ENCODE measurements at regions not wholly inside any gene's neighbourhood (a gene's known extent, or its start where the extent isn't known, plus 50 kb on each side); places are given as distances from the start of the nearest gene placed in this dataset.
"Not testable (repeated sequence)": the region's sequence is repeated elsewhere in the genome, so short reads cannot be mapped to it uniquely, and the experiment has no call there.

DNA sequence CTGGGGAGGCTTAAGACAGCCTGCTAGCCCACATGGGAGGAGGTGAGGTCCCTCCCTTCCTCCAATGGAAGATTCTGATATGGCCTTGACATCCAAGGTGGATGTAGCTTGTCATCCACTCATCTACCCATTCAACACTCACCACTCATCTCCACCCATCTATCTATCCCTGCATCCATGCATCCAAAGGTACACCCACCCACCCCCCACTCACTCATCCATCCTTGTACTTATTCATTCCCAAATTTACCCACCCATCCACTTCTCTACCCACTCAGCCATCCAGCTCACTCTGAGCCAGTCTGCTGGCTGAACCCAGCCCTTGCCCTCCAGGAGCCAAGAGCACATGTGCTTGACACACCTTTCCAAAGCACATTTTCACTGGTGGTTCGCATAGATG, 189.7 kb downstream of the TLE3 start:
- DNase-seq, result no peak

DNA sequence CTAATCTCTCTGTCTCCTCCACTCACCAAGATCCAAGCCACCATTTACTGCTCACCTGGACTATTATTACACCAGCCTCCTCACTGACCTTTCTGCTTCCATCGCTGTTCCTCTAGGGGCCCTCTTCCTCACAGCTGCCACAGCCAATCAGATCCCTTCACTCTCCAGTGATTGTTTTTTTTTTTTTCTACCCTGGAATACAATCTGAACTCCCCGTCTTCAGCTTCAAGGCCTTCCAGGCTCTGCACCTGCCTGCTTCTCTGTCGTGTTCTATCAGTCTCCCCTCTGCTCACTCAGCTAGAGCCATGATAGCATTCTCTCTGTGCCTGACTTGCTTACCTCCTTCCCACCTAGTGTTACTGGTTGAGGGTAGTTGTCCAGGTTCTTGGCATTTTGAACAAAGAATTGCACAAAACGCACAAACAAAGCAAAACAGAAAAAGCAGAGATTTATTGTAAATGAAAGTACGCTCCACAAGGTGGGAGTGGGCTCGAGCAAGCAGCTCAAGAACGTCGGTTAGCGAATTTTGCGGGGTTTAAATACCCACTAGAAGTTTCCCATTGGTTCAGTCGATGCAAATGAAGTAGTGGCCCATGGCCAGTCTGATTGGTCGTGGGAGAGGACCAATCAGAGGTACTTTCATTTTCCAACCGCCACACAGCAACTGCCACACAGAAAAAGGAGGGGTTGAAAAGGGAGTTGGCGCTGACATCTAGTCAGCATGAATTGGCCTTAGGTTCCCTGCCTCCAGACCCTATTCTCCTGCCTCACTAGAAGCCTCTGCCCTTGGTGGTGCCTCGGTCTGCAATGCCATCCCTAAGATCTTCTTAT, 188.9 kb downstream of the TLE3 start:
- DNase-seq, result no peak

GRCh38 chr15:69909719-69910444, 187.8 kb downstream of the TLE3 start:
- DNase-seq, result no peak

- DNase-seq, result no peak
These were observed 187.2 kb downstream of the TLE3 start for GRCh38 chr15:69910514-69910913.

DNA sequence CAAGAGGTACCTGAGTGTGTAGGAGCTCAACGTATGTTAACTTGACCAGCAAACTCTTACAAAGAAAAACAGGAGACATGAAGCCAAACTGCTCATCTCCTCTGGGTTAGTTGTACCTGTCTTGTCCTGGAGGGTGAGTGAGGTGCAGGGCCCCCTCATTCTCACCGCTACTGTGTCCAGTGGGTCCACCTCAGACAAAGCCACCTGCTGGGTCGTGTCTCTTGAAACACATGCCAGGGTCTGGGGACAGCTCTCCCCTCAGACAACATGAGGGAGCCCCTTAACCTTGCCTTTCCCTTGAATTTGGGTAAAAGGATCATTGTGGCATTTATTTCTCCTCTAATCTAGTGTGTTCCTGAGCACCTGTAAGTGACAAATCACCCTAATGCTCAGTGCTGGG, 185.6 kb downstream of the TLE3 start:
- no peak for DNase-seq

DNA sequence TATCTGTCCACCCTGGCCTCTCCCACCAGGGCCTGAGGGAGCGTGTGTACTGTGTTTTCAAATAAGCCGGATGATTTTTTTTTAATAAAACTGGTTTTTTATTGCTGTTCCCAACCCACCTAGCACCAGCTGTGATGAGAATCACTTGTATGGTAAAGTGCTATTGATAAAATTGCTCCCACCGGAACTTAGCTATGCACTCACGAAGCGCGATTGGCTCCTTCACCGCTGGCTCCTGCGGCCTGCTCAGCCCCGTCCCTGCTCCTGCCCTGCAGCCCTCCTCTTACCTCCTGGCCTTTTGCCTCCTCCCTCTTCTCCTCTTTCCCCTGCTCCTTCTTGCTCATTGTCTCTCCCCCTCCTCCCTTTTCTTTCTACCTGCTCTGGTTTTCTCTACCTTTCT, 183.7 kb downstream of the TLE3 start:
- no peak for DNase-seq

GRCh38 chr15:69914960-69915359, 182.8 kb downstream of the TLE3 start:
- no peak for DNase-seq

DNA sequence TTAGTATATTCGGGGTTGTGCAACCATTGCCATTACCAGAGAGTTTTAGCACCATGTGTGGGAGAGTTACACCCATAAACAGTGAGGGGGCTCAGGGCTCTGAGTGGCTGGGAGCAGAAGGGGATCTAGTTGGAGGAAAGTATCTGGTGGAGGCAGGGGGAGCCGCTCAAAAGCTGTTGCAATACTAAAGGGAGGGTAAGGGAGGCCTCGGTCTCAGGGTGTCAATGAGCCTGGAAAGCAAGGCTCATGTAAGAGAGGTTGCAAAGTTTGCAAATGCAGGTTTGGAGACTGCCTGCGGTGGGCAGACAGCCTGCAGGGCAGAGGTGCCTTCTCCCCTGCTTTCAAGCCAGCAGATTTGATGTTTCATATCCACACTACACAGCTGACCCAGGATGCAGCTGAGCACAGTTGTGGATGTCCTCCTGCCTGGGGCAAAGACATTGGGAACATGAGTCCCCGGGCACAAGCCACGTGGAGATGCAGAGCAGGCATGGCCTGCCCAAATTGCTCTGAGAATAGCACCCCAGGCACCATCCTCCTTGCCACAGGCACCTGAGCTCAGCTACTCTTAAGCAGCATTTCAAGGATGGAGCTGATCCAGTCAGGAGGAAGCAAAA, 181.4 kb downstream of the TLE3 start:
- no peak for DNase-seq

- no peak for DNase-seq
These were observed 180.7 kb downstream of the TLE3 start for GRCh38 chr15:69917056-69917455.

DNA sequence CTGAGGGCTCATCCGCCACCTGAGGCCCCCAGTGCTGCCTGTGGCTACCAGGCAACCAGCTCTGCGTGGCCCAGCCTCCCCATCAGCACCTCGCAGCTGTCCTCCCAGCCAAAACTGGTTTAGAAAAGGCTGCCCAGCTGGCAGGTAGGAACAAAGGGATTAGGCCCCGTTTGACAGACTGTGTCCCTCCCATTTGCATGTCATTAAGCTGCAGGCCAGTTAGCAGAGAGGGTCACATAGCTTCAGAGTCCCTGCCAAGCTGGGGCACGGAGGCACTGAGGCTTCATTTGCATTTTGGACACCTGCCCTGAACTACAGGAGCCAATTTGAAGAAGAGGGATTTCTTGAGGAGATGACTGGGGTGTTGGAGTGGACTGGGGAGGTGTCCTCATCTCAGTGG, 177.9 kb downstream of the TLE3 start:
- DNase-seq, result no peak

- DNase-seq, result no peak
These were observed 177.5 kb downstream of the TLE3 start for GRCh38 chr15:69920221-69920620.

DNA sequence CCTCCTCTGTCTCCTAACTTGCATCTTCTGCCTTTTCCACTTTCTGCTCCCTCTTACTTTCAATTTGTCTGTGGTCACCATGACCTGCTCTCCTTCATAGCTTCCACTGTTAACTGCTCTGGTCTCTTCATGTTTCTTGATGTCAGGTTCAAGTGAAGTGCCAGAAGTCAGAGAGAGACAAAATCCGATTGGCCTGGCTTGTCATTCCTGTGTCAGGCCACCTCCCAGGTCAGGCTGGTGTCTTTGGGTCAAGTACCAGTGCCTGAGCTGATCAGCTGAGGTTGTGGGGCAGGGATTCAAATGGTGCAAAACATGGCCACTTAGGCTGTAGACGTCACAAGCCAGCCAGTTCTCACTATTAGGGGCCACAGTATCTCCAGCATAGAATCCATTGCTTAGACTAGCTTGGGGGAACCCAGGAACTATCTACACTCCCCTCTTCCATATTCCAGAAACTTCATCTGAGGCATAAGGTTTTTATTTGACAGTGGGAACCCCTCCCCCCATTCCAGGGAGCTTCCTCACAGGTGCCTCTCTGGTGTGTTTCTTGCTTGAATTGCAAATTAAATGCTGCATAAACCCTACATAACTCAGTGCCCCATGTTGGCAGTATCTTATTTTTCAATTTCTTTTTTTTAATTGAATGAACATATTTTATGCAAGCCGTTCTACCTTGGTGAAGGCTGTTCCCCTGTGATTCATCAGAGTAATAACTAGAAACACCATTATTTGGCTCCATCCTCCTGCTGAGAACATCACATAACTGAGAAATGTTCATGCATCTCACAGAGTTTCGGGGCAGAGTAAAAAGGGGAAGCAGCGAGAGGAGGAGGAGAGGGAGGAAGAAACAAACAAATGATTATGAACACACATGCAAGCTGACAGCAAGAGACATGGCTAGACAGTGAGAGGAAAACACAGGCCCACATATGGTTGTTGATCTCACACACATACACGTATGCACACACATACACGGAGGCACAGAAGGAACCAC, 175.8 kb downstream of the TLE3 start:
- no peak for DNase-seq

- no peak for DNase-seq
These were observed 173.2 kb downstream of the TLE3 start for GRCh38 chr15:69924531-69924930.

DNA sequence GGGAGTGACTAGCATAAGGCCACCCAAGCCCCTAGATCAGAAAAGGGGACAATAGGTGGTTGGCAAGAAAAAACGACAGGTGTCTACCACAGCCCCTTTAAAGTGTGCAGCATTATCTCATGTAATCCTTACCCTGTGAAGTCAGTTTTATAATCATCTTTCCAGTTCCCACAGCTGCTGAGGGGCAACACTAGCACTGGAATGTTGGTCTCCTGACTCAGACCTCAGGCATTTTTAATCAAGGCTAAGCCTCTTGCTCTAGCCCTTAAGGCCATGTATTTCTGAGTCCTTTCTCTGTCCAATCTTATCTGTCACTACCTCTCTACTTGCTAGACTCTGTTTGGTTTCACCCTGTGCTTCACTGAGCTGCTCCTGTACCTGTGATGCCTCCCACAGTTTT, 171.7 kb downstream of the TLE3 start:
- DNase-seq, result no peak

- DNase-seq, result no peak
These were observed 171.0 kb downstream of the TLE3 start for GRCh38 chr15:69926721-69927120.

DNA sequence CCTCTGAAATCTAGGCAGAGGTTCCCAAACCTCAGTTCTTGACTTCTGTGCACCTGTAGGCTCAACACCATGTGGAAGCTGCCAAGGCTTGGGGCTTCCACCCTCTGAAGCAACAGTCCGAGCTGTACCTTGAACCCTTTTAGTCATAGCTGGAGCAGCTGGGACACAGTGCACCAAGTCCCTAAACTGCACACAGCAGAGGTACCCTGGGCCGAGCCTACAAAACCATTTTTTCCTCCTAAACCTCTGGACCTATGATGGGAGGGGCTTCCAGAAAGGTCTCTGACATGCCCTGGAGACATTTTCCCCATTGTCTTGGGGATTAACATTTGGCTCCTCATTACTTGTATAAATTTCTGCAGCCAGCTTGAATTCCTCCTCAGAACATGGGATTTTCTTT, 168.8 kb downstream of the TLE3 start:
- DNase-seq, result not testable (repeated sequence)

DNA sequence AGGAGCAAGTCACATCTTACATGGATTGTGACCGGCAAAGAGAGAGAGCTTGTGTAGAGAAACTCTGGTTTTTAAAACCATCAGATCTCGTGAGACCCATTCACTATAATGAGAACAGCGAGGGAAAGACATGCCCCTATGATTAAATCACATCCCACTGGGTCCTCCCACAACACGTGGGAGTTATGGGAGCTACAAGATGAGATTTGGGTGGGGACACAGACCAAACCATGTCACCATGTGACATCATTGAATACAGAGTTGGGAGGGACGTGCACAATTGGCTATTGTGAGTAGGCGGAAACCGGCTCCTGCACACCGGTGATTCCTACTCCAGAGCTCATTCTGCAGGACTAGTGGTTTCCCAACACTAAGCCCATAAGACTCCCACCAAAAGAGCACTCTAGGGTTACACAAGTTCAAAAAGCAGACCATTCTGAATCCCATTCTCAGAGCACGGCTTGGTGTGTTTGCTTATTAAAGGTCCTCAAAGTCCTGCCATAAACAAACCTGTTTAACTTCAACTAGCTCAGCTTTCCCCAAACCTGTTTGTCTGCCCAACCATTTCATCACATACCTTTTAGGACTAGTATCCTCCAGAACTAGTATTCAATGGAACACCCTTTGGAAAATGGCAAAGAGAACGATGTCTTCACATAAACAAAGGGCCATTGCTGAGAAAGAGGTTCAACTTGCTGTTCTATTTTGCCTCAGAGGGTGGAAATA, 167.6 kb downstream of the TLE3 start:
- no peak for DNase-seq

DNA sequence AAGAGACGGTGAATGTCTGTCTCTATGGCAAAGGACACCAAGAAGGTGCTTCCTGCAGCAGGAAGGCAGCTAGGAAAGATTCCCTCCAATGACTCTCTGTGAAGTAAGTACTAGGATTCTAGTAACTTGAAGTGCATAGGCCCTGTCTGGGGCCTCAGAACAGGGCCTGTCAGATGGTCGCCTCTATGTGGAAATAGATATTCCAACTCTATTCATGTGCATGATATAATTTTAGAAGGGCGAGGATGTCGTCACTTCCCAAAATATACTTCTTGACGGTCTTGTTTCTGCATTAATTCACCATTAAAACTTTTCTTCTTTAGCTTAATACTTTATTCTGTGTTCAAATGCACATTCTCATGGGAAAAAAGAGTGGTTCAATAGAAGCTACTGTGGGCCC, 167.0 kb downstream of the TLE3 start:
- no peak for DNase-seq

GRCh38 chr15:69931156-69931555, 166.6 kb downstream of the TLE3 start:
- no peak for DNase-seq

GRCh38 chr15:69934607-69935006, 163.1 kb downstream of the TLE3 start:
- no peak for DNase-seq

DNA sequence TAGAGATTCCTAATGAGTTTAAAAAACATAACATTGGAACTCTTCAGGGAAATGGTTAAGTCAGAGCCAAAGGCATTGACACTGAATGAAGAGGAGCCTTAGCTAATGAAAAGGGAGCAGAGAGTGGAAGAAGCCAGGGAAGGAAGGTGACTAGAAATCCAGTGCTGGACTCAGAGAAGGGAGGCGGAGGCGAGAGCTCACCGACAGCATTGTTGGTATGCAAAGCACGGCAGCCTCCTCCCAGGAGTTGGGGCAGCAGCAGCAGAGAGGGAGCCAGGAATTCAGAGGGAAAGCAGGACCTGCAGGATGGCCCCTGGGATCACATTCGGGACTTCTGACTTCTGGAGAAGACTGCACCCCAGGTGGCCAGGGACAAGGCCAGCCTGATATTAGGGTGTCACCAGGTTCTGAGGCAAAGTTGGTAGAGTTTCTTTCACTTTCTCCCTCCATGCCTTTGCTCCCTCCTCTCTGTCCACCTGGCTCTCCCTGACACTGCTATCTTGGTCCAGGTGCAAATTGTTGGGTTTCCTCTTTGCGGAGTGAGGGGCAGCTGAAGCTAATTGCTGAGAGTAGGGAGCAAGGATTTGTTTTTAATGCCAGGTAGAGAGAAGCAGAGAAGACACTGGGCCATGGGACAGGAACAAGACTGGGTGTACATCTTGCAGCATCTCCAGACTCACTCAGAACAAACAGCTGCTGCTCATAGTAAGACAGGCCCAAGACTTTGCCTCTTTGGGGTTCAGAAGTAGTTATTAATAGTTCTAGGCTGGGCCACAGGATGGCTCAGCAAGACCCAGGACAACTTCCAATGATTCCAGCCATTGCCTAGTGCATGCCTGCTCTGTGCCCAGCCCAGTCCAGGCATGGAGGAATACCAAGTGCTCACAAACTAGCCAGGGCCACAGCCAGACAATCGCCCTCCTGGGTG, 157.9 kb downstream of the TLE3 start:
- no peak for DNase-seq
